Keratinocyte (primary cell): ENCODE measurements at regions not wholly inside any gene's neighbourhood (a gene's known extent, or its start where the extent isn't known, plus 50 kb on each side); places are given as distances from the start of the nearest gene placed in this dataset.

Experiments
- DNase-seq: peaks from one replicate; pipeline ENCODE4 v3.0.0-alpha.2; 2011; ENCODE audit warnings: low read depth, missing footprints, low spot score
- FAIRE-seq: peaks from 2 replicates; lab custom pipeline; 2011; peaks lifted over from hg19 to GRCh38; lab: Jason Lieb, UNC
- H2AFZ ChIP-seq: 2 replicates; pipeline ENCODE4 v1.6.0; 2012; ENCODE audit warnings: low read length, control low read depth, inconsistent platforms; ENCODE audit not compliant: control insufficient read depth
- H3K27ac ChIP-seq: 2 replicates; pipeline ENCODE4 v1.5.1; 2011; ENCODE audit warnings: low read length; ENCODE audit not compliant: control insufficient read depth, insufficient read depth
- H3K27me3 ChIP-seq: 3 replicates; pipeline ENCODE4 v1.6.0; 2011; ENCODE audit warnings: low read length; ENCODE audit not compliant: control insufficient read depth, insufficient read depth; ENCODE audit errors: extremely low read depth
- H3K36me3 ChIP-seq, 2 experiments: 2 replicates in 1 of 2; 3 replicates in 1 of 2; pipeline ENCODE4 v1.5.1; 2011; ENCODE audit warnings: low read length in 2 of 2, mild to moderate bottlenecking in 1 of 2; ENCODE audit not compliant: control insufficient read depth in 2 of 2, insufficient read depth in 2 of 2; ENCODE audit errors: extremely low read depth in 1 of 2
- H3K4me1 ChIP-seq: 3 replicates; pipeline ENCODE4 v1.5.1; 2011; ENCODE audit warnings: low read length; ENCODE audit not compliant: control insufficient read depth, insufficient read depth; ENCODE audit errors: extremely low read depth
- H3K4me2 ChIP-seq: 3 replicates; pipeline ENCODE4 v1.6.0; 2011; ENCODE audit warnings: low read depth, low read length; ENCODE audit not compliant: control insufficient read depth, insufficient read depth; ENCODE audit errors: extremely low read depth
- H3K4me3 ChIP-seq, 3 experiments: fragments of 200-600 bp in 1 of 3; sonication (generic) in 1 of 3; 2 replicates in 2 of 3; 3 replicates in 1 of 3; pipeline ENCODE4 v1.5.1; 2011 to 2016; ENCODE audit warnings: low read length in 3 of 3, mild to moderate bottlenecking in 3 of 3, control low read depth in 2 of 3, inconsistent platforms in 1 of 3, low read depth in 1 of 3, mixed read lengths in 1 of 3, mixed run types in 1 of 3, moderate library complexity in 1 of 3; ENCODE audit not compliant: control insufficient read depth in 2 of 3, insufficient read depth in 2 of 3; ENCODE audit errors: extremely low read depth in 1 of 3
- H3K79me2 ChIP-seq: 2 replicates; pipeline ENCODE4 v1.6.0; 2012; ENCODE audit warnings: low read length; ENCODE audit not compliant: control insufficient read depth, insufficient read depth
- H3K9ac ChIP-seq: 3 replicates; pipeline ENCODE4 v1.6.0; 2011; ENCODE audit warnings: low read length; ENCODE audit not compliant: control insufficient read depth, insufficient read depth; ENCODE audit errors: extremely low read depth
- H3K9me1 ChIP-seq: 3 replicates; pipeline ENCODE4 v1.6.0; 2011; ENCODE audit warnings: low read length; ENCODE audit not compliant: control insufficient read depth, insufficient read depth; ENCODE audit errors: extremely low read depth
- H3K9me3 ChIP-seq: 2 replicates; pipeline ENCODE4 v1.5.1; 2012; ENCODE audit warnings: low read depth, low read length; ENCODE audit not compliant: control insufficient read depth
- H4K20me1 ChIP-seq: 3 replicates; pipeline ENCODE4 v1.6.0; 2011; ENCODE audit warnings: low read length; ENCODE audit not compliant: control insufficient read depth, insufficient read depth; ENCODE audit errors: extremely low read depth
- CTCF ChIP-seq, 3 experiments: IDR thresholded peaks in 1 of 3; conservative IDR thresholded peaks in 1 of 3; optimal IDR thresholded peaks in 1 of 3; 2 replicates in 2 of 3; 3 replicates in 1 of 3; pipeline versions ENCODE3 to v1.5.1; 2011; ENCODE audit warnings: low read length in 3 of 3, mild to moderate bottlenecking in 3 of 3, moderate library complexity in 2 of 3, control low read depth in 1 of 3, inconsistent platforms in 1 of 3; ENCODE audit not compliant: insufficient read depth in 2 of 3; ENCODE audit errors: extremely low read depth in 1 of 3
- EZH2 ChIP-seq: IDR thresholded peaks from one replicate; pipeline ENCODE4 v1.6.1; 2012; ENCODE audit warnings: inconsistent platforms, mild to moderate bottlenecking, low read length, moderate library complexity
- dilution Hi-C: fragments of 300-500 bp; cut with MboI; formaldehyde crosslinking; loops from one replicate; pipeline ENCODE4 v1.7.0; 2020; ENCODE audit warnings: low sequenced_read_pairs; ENCODE audit not compliant: extremely low pct_ligation_motif_present

GRCh38 chr5:112630246-112631009 is 107.3 kb upstream of the APC start:
- FAIRE-seq (no peak), DNase-seq (no peak)
- Histone ChIP-seq H3K4me1 (no peaks in the 10 kb centered on the region), H3K4me2 (no peak overlapping the region), H3K9me1 (no peaks in the 10 kb centered on the region), H3K9me3 (no peaks in the 10 kb centered on the region), H3K79me2 (no peaks in the 10 kb centered on the region), H2AFZ (no peak overlapping the region), H3K27me3 (peaks cover 5% of the 10 kb centered on the region), H3K27ac (no peak overlapping the region), H3K36me3 (no peaks in the 10 kb centered on the region), H3K9ac (no peak overlapping the region), H4K20me1 (no peaks in the 10 kb centered on the region), H3K4me3 (no peak overlapping the region)
- dilution Hi-C loops, result no loop called here
- TF ChIP-seq EZH2, result no peak
- TF ChIP-seq CTCF (optimal IDR thresholded peaks at IDR 0.05 in 1 of 3, IDR thresholded peaks at IDR 0.05 in 1 of 3, conservative IDR thresholded peaks at IDR 0.05 in 1 of 3; ENCODE audit: extremely low read depth in 1 of 3, insufficient read depth in 2 of 3, low read length in 3 of 3), result no peak

GRCh38 chr5:112634166-112634565 is 103.5 kb upstream of the APC start:
- Histone ChIP-seq H3K4me2 (no peak overlapping the region), H3K4me1 (no peaks in the 10 kb centered on the region), H3K27ac (no peak overlapping the region), H3K79me2 (no peaks in the 10 kb centered on the region), H2AFZ (no peak overlapping the region), H3K4me3 (no peak overlapping the region), H3K9ac (no peak overlapping the region), H3K9me1 (no peaks in the 10 kb centered on the region), H4K20me1 (no peaks in the 10 kb centered on the region), H3K27me3 (peaks cover 5% of the 10 kb centered on the region), H3K9me3 (no peaks in the 10 kb centered on the region), H3K36me3 (no peaks in the 10 kb centered on the region)
- DNase-seq (no peak), FAIRE-seq (no peak)
- TF ChIP-seq CTCF (optimal IDR thresholded peaks at IDR 0.05 in 1 of 3, IDR thresholded peaks at IDR 0.05 in 1 of 3, conservative IDR thresholded peaks at IDR 0.05 in 1 of 3; ENCODE audit: extremely low read depth in 1 of 3, insufficient read depth in 2 of 3, low read length in 3 of 3), result no peak
- TF ChIP-seq EZH2, result no peak
- dilution Hi-C loops, result no loop called here
